ENCODE measurements at regions not wholly inside any gene's neighbourhood (a gene's known extent, or its start where the extent isn't known, plus 50 kb on each side); places are given as distances from the start of the nearest gene placed in this dataset.

- no peak for TF ChIP-seq CTCF (IDR thresholded peaks at IDR 0.05; ENCODE audit: insufficient read depth, low read depth, low read length)
- TF ChIP-seq EZH2 (IDR thresholded peaks at IDR 0.05; ENCODE audit: insufficient read depth, low read length), result no peak
Observed at GRCh38 chr9:118721923-118722322, 647.3 kb downstream of the BRINP1 start.

Data from astrocyte (in vitro differentiated cells and primary cell).